Prostate gland (tissue), 2 donors: ENCODE measurements at regions not wholly inside any gene's neighbourhood (a gene's known extent, or its start where the extent isn't known, plus 50 kb on each side); places are given as distances from the start of the nearest gene placed in this dataset.
"Not testable (repeated sequence)": the region's sequence is repeated elsewhere in the genome, so short reads cannot be mapped to it uniquely, and the experiment has no call there.

Source experiments
- DNase-seq: peaks from one replicate; pipeline ENCODE4 v3.0.0-alpha.2; 2019; ENCODE audit warnings: low spot score
- H3K27ac ChIP-seq, 2 donors: fragments of 200-600 bp; sonication (generic); 2 replicates each; pipeline ENCODE4 v1.5.1; 2017 to 2019
- H3K27me3 ChIP-seq: fragments of 200-600 bp; sonication (generic); replicated peaks from 2 replicates; pipeline ENCODE4 v1.5.1; 2019; ENCODE audit not compliant: insufficient read depth
- H3K36me3 ChIP-seq, 2 donors: fragments of 200-600 bp; sonication (generic); 1 replicate in 1 of 2; 2 replicates in 1 of 2; pipeline versions ENCODE4 v1.5.1 to v1.8.1; 2017 to 2019
- H3K4me1 ChIP-seq: fragments of 200-600 bp; sonication (generic); replicated peaks from 2 replicates; pipeline ENCODE4 v1.5.1; 2019
- H3K4me3 ChIP-seq, 2 donors: fragments of 200-600 bp; sonication (generic); 2 replicates each; pipeline ENCODE4 v1.5.1; 2017 to 2019
- H3K9me3 ChIP-seq: fragments of 200-600 bp; sonication (generic); 2 replicates; pipeline ENCODE4 v1.5.1; 2017
- WGBS: methylation state at CpG from one replicate; pipeline ENCODE4 v1.1.5; 2018; 5-methylcytosine and 5-hydroxymethylcytosine counted together
- intact Hi-C: fragments of 100-400 bp; cut with DNase I; formaldehyde crosslinking; loops from one replicate; pipeline ENCODE4 v1.14.2; 2022

- H3K36me3 ChIP-seq, intact Hi-C loops: not testable (repeated sequence)
- no CpG with 5 or more reads among the region's 42 CpGs for WGBS
Observed at GRCh38 chr13:18194631-18195364, 986.8 kb downstream of the TUBA3C start.

GRCh38 chr13:18194104-18194503 lies 987.5 kb downstream of the TUBA3C start:
- H3K36me3 ChIP-seq, H3K27ac ChIP-seq, DNase-seq, H3K4me3 ChIP-seq, H3K9me3 ChIP-seq, intact Hi-C loops, H3K27me3 ChIP-seq, H3K4me1 ChIP-seq: not testable (repeated sequence)
- WGBS, result 77% methylated on average over 19 of the region's 27 CpGs

More at GRCh38 chr13:18194631-18195364, 986.8 kb downstream of the TUBA3C start:
- not testable (repeated sequence) for H3K27ac ChIP-seq, DNase-seq, H3K9me3 ChIP-seq, H3K4me1 ChIP-seq, H3K4me3 ChIP-seq, H3K27me3 ChIP-seq
